ENCODE measurements at regions not wholly inside any gene's neighbourhood (a gene's known extent, or its start where the extent isn't known, plus 50 kb on each side); places are given as distances from the start of the nearest gene placed in this dataset.

DNA sequence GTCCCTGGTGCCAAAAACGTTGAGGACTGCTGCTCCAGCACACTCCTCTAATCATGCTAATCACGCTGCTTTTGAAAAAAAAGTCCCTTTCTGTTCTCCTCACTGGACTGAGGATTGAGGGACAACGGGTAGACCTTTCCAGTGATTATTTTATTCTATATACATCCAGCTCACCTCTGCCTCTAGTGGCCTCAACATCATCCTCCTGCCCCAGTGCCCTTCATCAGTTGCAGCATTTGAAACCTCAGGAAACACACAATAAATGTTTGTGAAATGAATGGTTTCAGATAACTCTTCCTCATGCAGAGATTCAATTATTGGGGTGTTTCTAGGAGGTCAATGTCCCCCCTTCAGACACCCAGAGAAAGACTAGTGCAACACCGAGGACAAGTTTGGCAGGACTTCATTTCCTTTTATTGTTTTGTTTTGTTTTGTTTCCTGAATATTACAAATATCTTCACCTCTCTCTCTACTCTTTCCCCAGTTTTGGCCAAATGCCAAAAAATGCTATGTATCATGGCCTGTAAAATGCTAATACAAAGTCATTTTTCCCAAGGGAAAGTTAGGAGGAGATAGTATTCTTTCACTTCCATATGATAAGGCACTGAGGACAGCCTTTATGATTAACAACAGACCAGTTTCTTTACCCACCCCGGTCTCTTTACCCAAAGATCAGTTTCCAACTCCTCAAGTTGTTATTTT is 460.1 kb upstream of the SLIT2 start:
- Histone ChIP-seq H3K27ac (replicated peaks) (no peak overlapping the region), H3K4me3 (replicated peaks; ENCODE audit: insufficient read depth, low read length) (no peak overlapping the region), H3K27me3 (ENCODE audit: insufficient read depth, poor library complexity, severe bottlenecking) (no peaks in the 10 kb centered on the region)
- no peak for TF ChIP-seq POLR2AphosphoS5 (IDR thresholded peaks at IDR 0.05; ENCODE audit: low read depth)
- TF ChIP-seq CTCF (IDR thresholded peaks at IDR 0.05; ENCODE audit: insufficient read depth, low read length) = no peak
- TF ChIP-seq REST (IDR thresholded peaks at IDR 0.05; ENCODE audit: insufficient replicate concordance, low read depth) = no peak
- TF ChIP-seq GABPA (IDR thresholded peaks at IDR 0.05; ENCODE audit: low read depth) = no peak
- TF ChIP-seq SPI1 (IDR thresholded peaks at IDR 0.05; ENCODE audit: borderline replicate concordance, low read depth) = no peak
- DNase-seq (ENCODE audit: low read depth in 1 of 2, low spot score in 1 of 2) = no peak

GRCh38 chr4:19786616-19787015 is 465.1 kb upstream of the SLIT2 start:
- Histone ChIP-seq H3K27me3 (ENCODE audit: insufficient read depth, poor library complexity, severe bottlenecking) (no peaks in the 10 kb centered on the region), H3K27ac (replicated peaks) (no peak overlapping the region), H3K4me3 (replicated peaks; ENCODE audit: insufficient read depth, low read length) (no peak overlapping the region)
- TF ChIP-seq GABPA (IDR thresholded peaks at IDR 0.05; ENCODE audit: low read depth) (no peak), SPI1 (IDR thresholded peaks at IDR 0.05; ENCODE audit: borderline replicate concordance, low read depth) (no peak), CTCF (IDR thresholded peaks at IDR 0.05; ENCODE audit: insufficient read depth, low read length) (no peak), REST (IDR thresholded peaks at IDR 0.05; ENCODE audit: insufficient replicate concordance, low read depth) (no peak), POLR2AphosphoS5 (IDR thresholded peaks at IDR 0.05; ENCODE audit: low read depth) (no peak)
- DNase-seq (ENCODE audit: low read depth in 1 of 2, low spot score in 1 of 2) = no peak

- H3K27me3 ChIP-seq (ENCODE audit: insufficient read depth, poor library complexity, severe bottlenecking) = no peaks in the 10 kb centered on the region
- TF ChIP-seq REST (IDR thresholded peaks at IDR 0.05; ENCODE audit: insufficient replicate concordance, low read depth) (no peak), POLR2AphosphoS5 (IDR thresholded peaks at IDR 0.05; ENCODE audit: low read depth) (no peak), SPI1 (IDR thresholded peaks at IDR 0.05; ENCODE audit: borderline replicate concordance, low read depth) (no peak), CTCF (IDR thresholded peaks at IDR 0.05; ENCODE audit: insufficient read depth, low read length) (no peak), GABPA (IDR thresholded peaks at IDR 0.05; ENCODE audit: low read depth) (no peak)
- no peak overlapping the region for H3K4me3 ChIP-seq (replicated peaks; ENCODE audit: insufficient read depth, low read length)
- no peak overlapping the region for H3K27ac ChIP-seq (replicated peaks)
- no peak for DNase-seq (ENCODE audit: low read depth in 1 of 2, low spot score in 1 of 2)
These were observed 468.0 kb upstream of the SLIT2 start for GRCh38 chr4:19783667-19784223.

Data from HL-60 (cell line).